Breast epithelium (tissue), 4 donors: ENCODE measurements at regions not wholly inside any gene's neighbourhood (a gene's known extent, or its start where the extent isn't known, plus 50 kb on each side); places are given as distances from the start of the nearest gene placed in this dataset.

Experiments
- DNase-seq, 2 donors: peaks; one replicate each; pipeline ENCODE4 v3.0.0-alpha.2; 2019; ENCODE audit warnings: low spot score in 2 of 2
- H3K27ac ChIP-seq, 2 donors: fragments of 200-600 bp; sonication (generic) in 1 of 2; one replicate each; pipeline ENCODE4 v1.5.1; 2016 to 2019; ENCODE audit warnings: mild to moderate bottlenecking in 1 of 2
- H3K27me3 ChIP-seq, 2 donors: fragments of 200-600 bp; sonication (generic) in 1 of 2; one replicate each; pipeline versions ENCODE4 v1.5.1 to v1.6.0; 2017 to 2019; ENCODE audit warnings: control low read depth in 1 of 2, mild to moderate bottlenecking in 1 of 2
- H3K36me3 ChIP-seq: fragments of 200-600 bp; one replicate; pipeline ENCODE4 v1.5.1; 2019
- H3K4me1 ChIP-seq, 2 donors: fragments of 200-600 bp; sonication (generic); one replicate each; pipeline ENCODE4 v1.5.1; 2016 to 2019; ENCODE audit warnings: control low read depth in 1 of 2
- H3K4me3 ChIP-seq, 3 donors: fragments of 200-600 bp; sonication (generic); 1 replicate in 2 of 3; 2 replicates in 1 of 3; pipeline ENCODE4 v1.5.1; 2016 to 2019; ENCODE audit warnings: mild to moderate bottlenecking in 3 of 3, moderate library complexity in 2 of 3
- H3K9me3 ChIP-seq, 2 donors: fragments of 200-600 bp; sonication (generic) in 1 of 2; one replicate each; pipeline ENCODE4 v1.5.1; 2016 to 2019; ENCODE audit warnings: control low read depth in 1 of 2
- POLR2A ChIP-seq: fragments of 450-650 bp; IDR thresholded peaks from one replicate; pipeline ENCODE4 v1.6.1; 2016; ENCODE audit warnings: antibody characterized with exemption, mild to moderate bottlenecking, moderate library complexity
- POLR2AphosphoS5 ChIP-seq, 3 donors: sonication (generic); formaldehyde crosslinking; IDR thresholded peaks; one replicate each; pipeline ENCODE4 v1.6.1; 2017; ENCODE audit warnings: antibody characterized with exemption in 3 of 3
- intact Hi-C: fragments of 100-400 bp; cut with DNase I; formaldehyde crosslinking; loops from one replicate; pipeline ENCODE4 v1.15.1; 2023; ENCODE audit warnings: low total_unique reads
- TF ChIP-seq, protein P1 (sequence below), 3 donors: fragments of 450-650 bp; IDR thresholded peaks; one replicate each; pipeline ENCODE4 v1.5.1; 2016 to 2017; ENCODE audit warnings: antibody characterized with exemption in 3 of 3, mild to moderate bottlenecking in 3 of 3, moderate library complexity in 3 of 3

DNA sequence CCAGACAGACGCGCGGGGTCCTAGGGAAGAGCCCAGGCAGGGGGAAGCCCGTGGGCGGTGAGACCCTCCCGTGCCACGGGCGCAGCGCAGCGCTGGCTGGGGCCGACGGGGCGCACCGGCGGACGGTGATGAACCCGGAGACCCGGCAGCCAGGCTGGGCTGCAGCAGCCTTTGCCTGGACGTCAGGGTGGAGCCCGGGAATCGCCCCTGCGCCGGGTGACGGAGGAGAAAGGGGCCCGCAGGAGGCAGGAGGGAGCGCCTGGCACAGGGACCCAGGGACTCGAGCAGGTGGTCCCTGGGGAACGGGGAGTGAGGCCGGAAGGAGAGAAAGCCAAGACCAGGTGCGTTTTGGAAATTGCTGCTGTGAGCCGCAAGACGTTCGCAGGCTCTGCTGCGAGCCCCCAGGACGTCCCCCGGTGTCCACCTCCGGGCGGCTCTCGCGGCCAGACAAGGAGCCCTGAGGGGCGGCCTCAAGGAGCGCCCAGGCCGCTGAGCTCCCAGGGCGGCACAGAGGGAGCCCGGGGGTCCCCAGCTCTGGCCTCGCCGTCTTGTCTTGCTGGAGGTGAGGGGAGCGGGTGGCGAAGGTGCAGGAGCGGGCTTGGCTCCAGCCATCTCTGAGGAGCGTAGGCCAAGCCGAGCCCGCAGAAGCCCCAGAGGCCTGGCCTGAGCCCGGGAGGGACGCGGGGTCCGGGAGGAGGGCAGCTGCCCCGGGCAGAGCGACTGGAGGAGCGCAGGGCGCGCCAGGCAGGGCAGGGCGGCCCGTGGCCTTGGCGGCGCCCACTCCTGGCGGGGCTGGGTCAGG lies 191.2 kb upstream of the PDE10A start:
- TF ChIP-seq, protein P1, sequence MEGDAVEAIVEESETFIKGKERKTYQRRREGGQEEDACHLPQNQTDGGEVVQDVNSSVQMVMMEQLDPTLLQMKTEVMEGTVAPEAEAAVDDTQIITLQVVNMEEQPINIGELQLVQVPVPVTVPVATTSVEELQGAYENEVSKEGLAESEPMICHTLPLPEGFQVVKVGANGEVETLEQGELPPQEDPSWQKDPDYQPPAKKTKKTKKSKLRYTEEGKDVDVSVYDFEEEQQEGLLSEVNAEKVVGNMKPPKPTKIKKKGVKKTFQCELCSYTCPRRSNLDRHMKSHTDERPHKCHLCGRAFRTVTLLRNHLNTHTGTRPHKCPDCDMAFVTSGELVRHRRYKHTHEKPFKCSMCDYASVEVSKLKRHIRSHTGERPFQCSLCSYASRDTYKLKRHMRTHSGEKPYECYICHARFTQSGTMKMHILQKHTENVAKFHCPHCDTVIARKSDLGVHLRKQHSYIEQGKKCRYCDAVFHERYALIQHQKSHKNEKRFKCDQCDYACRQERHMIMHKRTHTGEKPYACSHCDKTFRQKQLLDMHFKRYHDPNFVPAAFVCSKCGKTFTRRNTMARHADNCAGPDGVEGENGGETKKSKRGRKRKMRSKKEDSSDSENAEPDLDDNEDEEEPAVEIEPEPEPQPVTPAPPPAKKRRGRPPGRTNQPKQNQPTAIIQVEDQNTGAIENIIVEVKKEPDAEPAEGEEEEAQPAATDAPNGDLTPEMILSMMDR (IDR thresholded peaks at IDR 0.05) = no peak
- no peak for TF ChIP-seq POLR2A
- no peak overlapping the region for H3K27ac ChIP-seq
- no peak for DNase-seq
- H3K36me3 ChIP-seq = no peaks in the 10 kb centered on the region
- H3K27me3 ChIP-seq = peaks cover 0 to 22% of the 10 kb centered on the region in 2 donors
- no peaks in the 10 kb centered on the region for H3K9me3 ChIP-seq
- no peaks in the 10 kb centered on the region for H3K4me1 ChIP-seq
- intact Hi-C loops = loop anchor here (5.0 kb wide), 1 partner anchor 127 kb away; no protein-coding TSS in a partner anchor
- no peak overlapping the region for H3K4me3 ChIP-seq

DNA sequence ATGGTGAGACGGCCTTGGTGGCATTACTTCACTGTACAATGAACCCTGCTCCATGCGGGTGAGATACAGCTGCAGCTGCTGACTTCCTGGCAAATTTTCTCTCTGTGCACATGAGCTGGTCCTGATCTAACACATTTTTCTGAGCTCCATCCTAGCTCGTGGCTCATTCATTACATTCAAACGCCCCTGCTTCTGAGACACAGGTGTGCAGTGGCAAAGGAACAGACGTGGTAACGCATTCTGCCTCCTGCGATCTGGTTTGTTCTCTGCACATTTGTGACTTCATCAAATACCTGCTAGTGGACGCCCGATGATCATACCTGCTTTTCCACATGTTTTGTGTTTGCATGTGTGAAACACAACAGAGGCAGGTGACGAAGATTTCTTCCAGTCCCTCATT lies 189.6 kb upstream of the PDE10A start:
- no peak for DNase-seq
- Histone ChIP-seq H3K27me3 (peaks cover 0 to 18% of the 10 kb centered on the region in 2 donors), H3K27ac (no peak overlapping the region), H3K4me3 (no peak overlapping the region), H3K36me3 (no peaks in the 10 kb centered on the region), H3K4me1 (no peaks in the 10 kb centered on the region), H3K9me3 (no peaks in the 10 kb centered on the region)
- TF ChIP-seq, protein P1 (IDR thresholded peaks at IDR 0.05) = no peak
- TF ChIP-seq POLR2A = no peak
- TF ChIP-seq POLR2AphosphoS5 (IDR thresholded peaks at IDR 0.05) = no peak
- intact Hi-C loops = loop anchor here (5.0 kb wide), 1 partner anchor 125 kb away; no protein-coding TSS in a partner anchor

DNA sequence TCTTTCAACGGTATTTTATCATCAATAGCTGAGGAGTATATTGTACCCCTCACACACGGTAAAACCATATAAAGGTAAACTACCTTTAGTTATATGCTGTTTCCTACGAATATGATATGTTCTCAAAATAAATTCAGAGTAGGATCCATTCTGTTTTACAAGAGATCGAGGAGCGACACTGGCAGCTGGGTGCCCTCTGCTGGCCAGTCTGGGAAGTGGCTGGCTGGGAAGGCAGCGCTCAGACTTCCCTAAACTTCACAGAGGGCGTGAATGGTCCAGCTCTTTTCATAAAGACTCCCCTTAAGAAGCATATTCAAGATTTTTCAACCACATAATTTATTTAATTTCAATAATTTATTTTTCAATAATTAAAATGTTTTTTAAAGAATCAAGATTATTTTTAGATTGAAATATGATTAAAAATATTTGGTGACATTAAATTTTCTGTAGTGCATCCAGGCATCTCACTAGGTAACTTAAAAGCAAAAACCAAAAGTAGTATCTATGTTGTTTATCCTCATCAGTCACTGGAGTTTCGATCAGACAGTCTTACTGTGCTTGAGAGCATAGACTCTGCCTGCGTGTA lies 187.5 kb upstream of the PDE10A start:
- Histone ChIP-seq H3K27me3 (peaks cover 0 to 15% of the 10 kb centered on the region in 2 donors), H3K36me3 (no peaks in the 10 kb centered on the region), H3K9me3 (no peaks in the 10 kb centered on the region), H3K4me1 (no peaks in the 10 kb centered on the region), H3K4me3 (peak overlapping the region in 2 of 3 donors; percentile 24 to 34), H3K27ac (no peak overlapping the region)
- intact Hi-C loops = loop anchor here (5.0 kb wide), 1 partner anchor 123 kb away; no protein-coding TSS in a partner anchor
- DNase-seq = peak; percentile 71 to 78
- no peak for TF ChIP-seq POLR2AphosphoS5 (IDR thresholded peaks at IDR 0.05)
- TF ChIP-seq, protein P1 (IDR thresholded peaks at IDR 0.05) = peak; percentile 79 to 89 (median 88)

DNA sequence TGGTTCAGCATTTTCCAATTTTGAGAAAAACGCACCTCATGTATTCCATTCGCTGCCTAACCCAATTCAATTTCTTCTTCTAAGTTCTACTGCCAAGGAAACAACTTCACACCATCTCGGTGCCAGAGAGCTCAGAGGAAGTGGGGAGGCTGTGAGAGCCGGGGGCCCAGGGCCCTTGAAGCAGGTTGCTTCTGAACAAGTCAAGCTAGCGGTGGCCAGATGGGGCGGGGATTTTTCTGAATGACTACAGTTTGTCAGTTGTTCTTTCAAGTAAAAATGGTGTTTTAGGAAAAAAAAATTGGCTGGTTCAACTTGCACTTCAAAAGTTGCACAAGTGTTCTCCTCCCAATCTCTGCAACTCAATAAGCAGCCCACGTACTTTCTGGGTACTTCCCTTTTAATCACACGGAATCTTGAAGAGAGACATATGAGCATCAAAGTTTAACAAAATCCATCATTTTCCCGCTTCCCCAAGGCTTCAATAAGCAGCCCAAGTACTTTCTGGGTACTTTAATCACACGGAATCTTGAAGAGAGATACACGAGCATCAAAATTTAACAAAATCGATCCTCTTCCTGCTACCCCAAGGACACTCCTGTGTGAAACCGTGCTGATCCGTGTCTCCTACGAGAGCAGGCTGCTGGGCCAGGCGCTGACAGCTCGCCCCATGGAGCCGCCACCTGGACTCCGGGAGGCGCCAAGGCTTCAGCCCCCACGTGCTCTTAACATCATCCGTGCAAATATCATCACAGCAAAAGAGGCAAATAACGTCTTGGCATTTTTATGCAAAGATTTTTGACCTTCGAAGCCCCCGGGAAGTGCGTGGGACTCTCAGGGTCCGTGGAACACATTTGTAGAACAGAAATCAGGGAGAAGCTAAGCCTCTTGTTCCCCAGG lies 186.7 kb upstream of the PDE10A start:
- no peaks in the 10 kb centered on the region for H3K4me1 ChIP-seq
- H3K9me3 ChIP-seq = no peaks in the 10 kb centered on the region
- no peak for DNase-seq
- H3K27ac ChIP-seq = no peak overlapping the region
- TF ChIP-seq, protein P1 (IDR thresholded peaks at IDR 0.05) = no peak
- no peak for TF ChIP-seq POLR2AphosphoS5 (IDR thresholded peaks at IDR 0.05)
- H3K36me3 ChIP-seq = no peaks in the 10 kb centered on the region
- peaks cover 0 to 12% of the 10 kb centered on the region in 2 donors for H3K27me3 ChIP-seq
- intact Hi-C loops = loop anchor here (5.0 kb wide), 1 partner anchor 122 kb away; no protein-coding TSS in a partner anchor
- peak overlapping the region in 2 of 3 donors; percentile 24 to 34 for H3K4me3 ChIP-seq
